Adrenal gland (tissue), 5 donors: ENCODE measurements at regions not wholly inside any gene's neighbourhood (a gene's known extent, or its start where the extent isn't known, plus 50 kb on each side); places are given as distances from the start of the nearest gene placed in this dataset.

Source experiments
- CTCF ChIP-seq, 6 experiments: fragments of 450-650 bp in 4 of 6; fragments of 200-600 bp in 2 of 6; sonication (generic) in 1 of 6; IDR thresholded peaks; 1 replicate in 5 of 6; 2 replicates in 1 of 6; pipeline versions ENCODE4 v1.5.1 to v1.8.0; 2016 to 2021; ENCODE audit warnings: antibody characterized with exemption in 6 of 6, mild to moderate bottlenecking in 2 of 6, moderate library complexity in 1 of 6
- POLR2A ChIP-seq, 2 donors: fragments of 450-650 bp; IDR thresholded peaks; one replicate each; pipeline ENCODE4 v1.6.1; 2017; ENCODE audit warnings: antibody characterized with exemption in 2 of 2, mild to moderate bottlenecking in 2 of 2, moderate library complexity in 1 of 2
- donor health status: DM: no; HTN: no; CAD: no.

- TF ChIP-seq POLR2A (IDR thresholded peaks at IDR 0.05), result no peak
- no peak for TF ChIP-seq CTCF (IDR thresholded peaks at IDR 0.05)
These were observed 59.9 kb upstream of the ECHDC3 start for GRCh38 chr10:11682267-11682683.
